CD14-positive monocyte (primary cell): ENCODE measurements at regions not wholly inside any gene's neighbourhood (a gene's known extent, or its start where the extent isn't known, plus 50 kb on each side); places are given as distances from the start of the nearest gene placed in this dataset.

Experiments
- DNase-seq, 3 donors: peaks; one replicate each; pipeline ENCODE4 v3.0.0-alpha.2; 2011 to 2022
- H2AFZ ChIP-seq: 2 replicates; pipeline ENCODE4 v1.6.0; 2012; ENCODE audit warnings: mild to moderate bottlenecking, low read depth, low read length, inconsistent platforms; ENCODE audit not compliant: insufficient read depth, poor library complexity, severe bottlenecking
- H3K27ac ChIP-seq, 2 donors: 1 replicate in 1 of 2; 2 replicates in 1 of 2; pipeline ENCODE4 v1.5.1; 2012 to 2013; ENCODE audit warnings: low read length in 2 of 2, control low read depth in 1 of 2, inconsistent platforms in 1 of 2, low read depth in 1 of 2, mild to moderate bottlenecking in 1 of 2
- H3K27me3 ChIP-seq, 2 donors: one replicate each; pipeline versions ENCODE4 v1.6.0 to v1.6.1; 2011 to 2013; ENCODE audit warnings: low read length in 2 of 2; ENCODE audit not compliant: control insufficient read depth in 2 of 2, insufficient read depth in 2 of 2
- H3K36me3 ChIP-seq, 2 donors: replicated peaks in 1 of 2; 1 replicate in 1 of 2; 2 replicates in 1 of 2; pipeline versions ENCODE4 v1.5.1 to v1.6.1; 2012 to 2013; ENCODE audit warnings: low read length in 2 of 2, control low read depth in 1 of 2, inconsistent platforms in 1 of 2, mild to moderate bottlenecking in 1 of 2; ENCODE audit not compliant: insufficient read depth in 2 of 2, control insufficient read depth in 1 of 2
- H3K4me1 ChIP-seq, 2 donors: 1 replicate in 1 of 2; 2 replicates in 1 of 2; pipeline versions ENCODE4 v1.5.1 to v1.6.1; 2012 to 2013; ENCODE audit warnings: low read length in 2 of 2, control low read depth in 1 of 2, inconsistent platforms in 1 of 2, mild to moderate bottlenecking in 1 of 2, moderate library complexity in 1 of 2; ENCODE audit not compliant: insufficient read depth in 2 of 2, control insufficient read depth in 1 of 2
- H3K4me2 ChIP-seq: replicated peaks from 2 replicates; pipeline ENCODE3; 2012; ENCODE audit warnings: low read length, moderate library complexity, mild to moderate bottlenecking; ENCODE audit not compliant: poor library complexity, severe bottlenecking; ENCODE audit errors: extremely low read depth
- H3K4me3 ChIP-seq, 3 experiments: fragments of 200-600 bp in 1 of 3; sonication (generic) in 1 of 3; replicated peaks in 1 of 3; 1 replicate in 2 of 3; 2 replicates in 1 of 3; pipeline ENCODE4 v1.5.1; 2011 to 2013; ENCODE audit warnings: low read length in 3 of 3, mild to moderate bottlenecking in 3 of 3, control low read depth in 2 of 3, low read depth in 2 of 3, inconsistent platforms in 1 of 3, moderate library complexity in 1 of 3
- H3K79me2 ChIP-seq: 2 replicates; pipeline ENCODE4 v1.6.0; 2012; ENCODE audit warnings: mild to moderate bottlenecking, control low read depth, inconsistent platforms, low read length, moderate library complexity; ENCODE audit not compliant: insufficient read depth
- H3K9ac ChIP-seq: 2 replicates; pipeline ENCODE4 v1.6.0; 2017; ENCODE audit warnings: low read length, mild to moderate bottlenecking; ENCODE audit not compliant: insufficient read depth, poor library complexity, severe bottlenecking
- H3K9me3 ChIP-seq, 2 donors: replicated peaks in 1 of 2; 1 replicate in 1 of 2; 2 replicates in 1 of 2; pipeline versions ENCODE4 v1.5.1 to v1.6.1; 2012 to 2013; ENCODE audit warnings: low read length in 2 of 2, control low read depth in 1 of 2; ENCODE audit not compliant: control insufficient read depth in 1 of 2, insufficient read depth in 1 of 2
- H4K20me1 ChIP-seq: 2 replicates; pipeline ENCODE4 v1.6.0; 2012; ENCODE audit warnings: mild to moderate bottlenecking, low read length, control low read depth, moderate library complexity; ENCODE audit not compliant: insufficient read depth
- H3K27ac Mint-ChIP-seq, 7 donors: one replicate each; pipeline ENCODE4 v1.8.0; 2020; ENCODE audit warnings: mild to moderate bottlenecking in 7 of 7, mixed read lengths in 7 of 7, moderate library complexity in 6 of 7, inconsistent platforms in 2 of 7
- H3K27me3 Mint-ChIP-seq, 3 donors: one replicate each; pipeline ENCODE4 v1.8.0; 2021 to 2022; ENCODE audit warnings: low read depth in 3 of 3, mild to moderate bottlenecking in 3 of 3, mixed read lengths in 3 of 3, moderate library complexity in 3 of 3, inconsistent platforms in 1 of 3
- H3K36me3 Mint-ChIP-seq, 2 donors: one replicate each; pipeline ENCODE4 v1.8.0; 2020; ENCODE audit warnings: mixed read lengths in 2 of 2, inconsistent platforms in 1 of 2, mild to moderate bottlenecking in 1 of 2
- H3K4me1 Mint-ChIP-seq: one replicate; pipeline ENCODE4 v1.8.0; 2020; ENCODE audit warnings: mild to moderate bottlenecking, mixed read lengths
- H3K4me3 Mint-ChIP-seq, 2 donors: one replicate each; pipeline ENCODE4 v1.8.0; 2020; ENCODE audit warnings: mild to moderate bottlenecking in 2 of 2, mixed read lengths in 2 of 2, moderate library complexity in 1 of 2
- H3K9me3 Mint-ChIP-seq, 7 donors: one replicate each; pipeline ENCODE4 v1.8.0; 2020 to 2022; ENCODE audit warnings: mixed read lengths in 7 of 7, mild to moderate bottlenecking in 6 of 7, moderate library complexity in 6 of 7, inconsistent platforms in 2 of 7
- WGBS: methylation state at CpG from one replicate; pipeline ENCODE4 v1.1.5; 2013; ENCODE audit warnings: missing lambda C conversion rate; ENCODE audit not compliant: insufficient coverage; 5-methylcytosine and 5-hydroxymethylcytosine counted together
- intact Hi-C, 2 donors: fragments of 100-400 bp; cut with micrococcal nuclease; formaldehyde crosslinking; loops; one replicate each; pipeline versions ENCODE4 v1.15.0 to v1.15.1; 2023
- TF ChIP-seq, protein P1 (sequence below): fragments of 200-600 bp; IDR thresholded peaks from one replicate; pipeline ENCODE4 v1.8.0; 2022; ENCODE audit warnings: antibody characterized with exemption, mild to moderate bottlenecking

DNA sequence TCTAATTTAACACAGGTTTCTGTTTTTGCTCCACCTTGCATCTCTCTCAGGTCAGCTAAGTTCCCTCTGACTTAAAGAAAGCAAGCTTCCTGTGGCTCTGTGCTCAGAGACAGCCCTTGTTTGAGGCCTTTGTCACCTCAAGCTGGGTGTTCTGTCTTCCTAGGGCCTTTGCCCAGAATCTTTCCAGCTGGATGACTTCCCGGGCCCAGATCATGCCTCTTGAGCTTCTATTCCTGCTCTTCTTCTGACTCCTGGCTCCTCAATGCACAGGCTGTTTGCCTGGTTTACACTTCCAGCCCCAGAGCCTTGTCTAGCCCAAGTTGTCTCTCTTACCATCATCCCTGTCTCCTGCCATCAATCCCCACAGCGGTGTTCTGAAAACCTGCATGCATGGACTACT, 300.6 kb downstream of the VPS13C start:
- H4K20me1 ChIP-seq: no peaks in the 10 kb centered on the region
- H2AFZ ChIP-seq: no peak overlapping the region
- no peaks in the 10 kb centered on the region for H3K36me3 Mint-ChIP-seq
- H3K9me3 ChIP-seq: no peaks in the 10 kb centered on the region
- H3K9ac ChIP-seq: no peak overlapping the region
- H3K36me3 ChIP-seq: no peaks in the 10 kb centered on the region
- TF ChIP-seq, protein P1, sequence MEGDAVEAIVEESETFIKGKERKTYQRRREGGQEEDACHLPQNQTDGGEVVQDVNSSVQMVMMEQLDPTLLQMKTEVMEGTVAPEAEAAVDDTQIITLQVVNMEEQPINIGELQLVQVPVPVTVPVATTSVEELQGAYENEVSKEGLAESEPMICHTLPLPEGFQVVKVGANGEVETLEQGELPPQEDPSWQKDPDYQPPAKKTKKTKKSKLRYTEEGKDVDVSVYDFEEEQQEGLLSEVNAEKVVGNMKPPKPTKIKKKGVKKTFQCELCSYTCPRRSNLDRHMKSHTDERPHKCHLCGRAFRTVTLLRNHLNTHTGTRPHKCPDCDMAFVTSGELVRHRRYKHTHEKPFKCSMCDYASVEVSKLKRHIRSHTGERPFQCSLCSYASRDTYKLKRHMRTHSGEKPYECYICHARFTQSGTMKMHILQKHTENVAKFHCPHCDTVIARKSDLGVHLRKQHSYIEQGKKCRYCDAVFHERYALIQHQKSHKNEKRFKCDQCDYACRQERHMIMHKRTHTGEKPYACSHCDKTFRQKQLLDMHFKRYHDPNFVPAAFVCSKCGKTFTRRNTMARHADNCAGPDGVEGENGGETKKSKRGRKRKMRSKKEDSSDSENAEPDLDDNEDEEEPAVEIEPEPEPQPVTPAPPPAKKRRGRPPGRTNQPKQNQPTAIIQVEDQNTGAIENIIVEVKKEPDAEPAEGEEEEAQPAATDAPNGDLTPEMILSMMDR: no peak
- H3K79me2 ChIP-seq: no peaks in the 10 kb centered on the region
- DNase-seq: no peak
- peaks cover 0 to 1% (median 0%) of the 10 kb centered on the region in 3 donors for H3K27me3 Mint-ChIP-seq
- H3K9me3 Mint-ChIP-seq: peaks cover 0 to 3% (median 0%) of the 10 kb centered on the region in 7 donors
- H3K4me1 ChIP-seq: no peaks in the 10 kb centered on the region
- peak overlapping the region in 1 of 7 donors; percentile 23 for H3K27ac Mint-ChIP-seq
- 100% methylated on average over 1 of the region's 2 CpGs for WGBS
- no peaks in the 10 kb centered on the region for H3K27me3 ChIP-seq
- no peak overlapping the region for H3K4me3 Mint-ChIP-seq
- H3K4me3 ChIP-seq: no peak overlapping the region
- H3K27ac ChIP-seq: no peak overlapping the region
- peaks cover 3% of the 10 kb centered on the region for H3K4me1 Mint-ChIP-seq
- intact Hi-C loops: no loop called here
- no peak overlapping the region for H3K4me2 ChIP-seq

DNA sequence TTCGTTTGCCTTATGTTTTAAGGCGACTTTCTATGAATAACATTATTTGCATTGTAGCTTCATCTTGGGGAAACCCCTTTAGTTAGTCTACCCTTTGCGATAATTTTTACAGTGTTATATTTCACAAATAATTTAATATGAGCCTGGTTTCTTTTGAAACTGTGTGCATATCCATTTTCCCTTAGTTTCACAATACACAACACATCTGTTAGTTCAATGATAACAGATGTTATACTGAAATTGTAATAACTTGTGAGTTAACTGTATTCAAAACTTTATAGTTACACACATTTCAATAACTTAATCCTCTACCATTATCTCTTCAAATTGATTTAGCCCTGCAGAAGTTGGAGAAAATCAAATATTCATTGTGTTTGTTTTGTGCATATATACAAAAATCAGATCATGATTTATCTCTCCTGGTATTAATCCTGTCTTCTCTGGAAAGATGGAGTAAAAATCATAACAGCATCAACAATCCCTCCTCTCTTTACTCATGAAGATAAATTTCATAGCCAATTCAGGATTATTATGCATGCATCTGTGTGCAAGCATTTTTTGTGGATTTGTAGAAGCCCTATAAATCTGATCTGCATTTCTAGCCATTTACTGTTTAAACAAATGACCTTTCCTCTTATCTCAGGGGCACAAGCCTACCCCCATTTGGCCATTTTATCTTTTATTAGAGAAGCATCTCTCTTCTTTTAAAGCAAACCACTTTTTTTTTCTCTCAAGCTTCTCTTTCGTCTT, 304.0 kb downstream of the VPS13C start:
- no peak overlapping the region for H3K4me2 ChIP-seq
- H3K36me3 ChIP-seq: no peaks in the 10 kb centered on the region
- no peaks in the 10 kb centered on the region for H4K20me1 ChIP-seq
- H2AFZ ChIP-seq: no peak overlapping the region
- H3K4me1 Mint-ChIP-seq: no peaks in the 10 kb centered on the region
- no peak overlapping the region for H3K27ac ChIP-seq
- peaks cover 0 to 4% (median 0%) of the 10 kb centered on the region in 7 donors for H3K9me3 Mint-ChIP-seq
- no peaks in the 10 kb centered on the region for H3K4me1 ChIP-seq
- no peaks in the 10 kb centered on the region for H3K9me3 ChIP-seq
- H3K79me2 ChIP-seq: no peaks in the 10 kb centered on the region
- H3K4me3 ChIP-seq: no peak overlapping the region
- H3K27me3 ChIP-seq: no peaks in the 10 kb centered on the region
- intact Hi-C loops: no loop called here
- TF ChIP-seq, protein P1: no peak
- no peak for DNase-seq
- H3K36me3 Mint-ChIP-seq: no peaks in the 10 kb centered on the region
- no peak overlapping the region for H3K9ac ChIP-seq
- H3K4me3 Mint-ChIP-seq: no peak overlapping the region
- H3K27ac Mint-ChIP-seq: no peak overlapping the region
- WGBS: 100% methylated on average over 2 of the region's 4 CpGs
- H3K27me3 Mint-ChIP-seq: peaks cover 0 to 1% (median 0%) of the 10 kb centered on the region in 3 donors
